GM10266 (cell line): ENCODE measurements at regions not wholly inside any gene's neighbourhood (a gene's known extent, or its start where the extent isn't known, plus 50 kb on each side); places are given as distances from the start of the nearest gene placed in this dataset.

Experiments
- DNase-seq: peaks from one replicate; pipeline ENCODE4 v3.0.0; 2012; ENCODE audit errors: extremely low spot score
- TF ChIP-seq, protein P1 (sequence below): IDR thresholded peaks from 2 replicates; pipeline ENCODE4 v1.5.1; 2012; ENCODE audit warnings: mild to moderate bottlenecking, low read depth; ENCODE audit not compliant: control insufficient read depth, insufficient read depth; ENCODE audit errors: missing control alignments

DNA sequence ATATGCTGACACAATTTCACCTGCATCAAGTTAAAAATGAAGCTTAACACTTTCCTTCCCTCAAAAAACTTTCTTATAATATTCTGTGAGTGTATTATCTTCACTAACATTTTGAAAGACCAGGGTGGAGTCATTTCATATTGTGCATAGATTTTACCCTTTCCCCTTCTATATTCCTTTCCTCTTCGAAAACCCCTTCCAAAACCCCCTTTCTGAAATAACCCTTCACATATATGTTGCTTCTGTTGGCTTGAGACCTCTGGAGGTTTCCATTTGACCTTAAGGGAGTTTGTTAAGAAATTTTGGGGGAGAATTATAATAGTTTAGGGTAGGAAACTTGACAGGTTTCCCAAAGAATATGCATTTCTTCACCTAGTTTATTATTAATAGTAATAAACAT, 489.6 kb upstream of the MIR17HG start:
- TF ChIP-seq, protein P1, sequence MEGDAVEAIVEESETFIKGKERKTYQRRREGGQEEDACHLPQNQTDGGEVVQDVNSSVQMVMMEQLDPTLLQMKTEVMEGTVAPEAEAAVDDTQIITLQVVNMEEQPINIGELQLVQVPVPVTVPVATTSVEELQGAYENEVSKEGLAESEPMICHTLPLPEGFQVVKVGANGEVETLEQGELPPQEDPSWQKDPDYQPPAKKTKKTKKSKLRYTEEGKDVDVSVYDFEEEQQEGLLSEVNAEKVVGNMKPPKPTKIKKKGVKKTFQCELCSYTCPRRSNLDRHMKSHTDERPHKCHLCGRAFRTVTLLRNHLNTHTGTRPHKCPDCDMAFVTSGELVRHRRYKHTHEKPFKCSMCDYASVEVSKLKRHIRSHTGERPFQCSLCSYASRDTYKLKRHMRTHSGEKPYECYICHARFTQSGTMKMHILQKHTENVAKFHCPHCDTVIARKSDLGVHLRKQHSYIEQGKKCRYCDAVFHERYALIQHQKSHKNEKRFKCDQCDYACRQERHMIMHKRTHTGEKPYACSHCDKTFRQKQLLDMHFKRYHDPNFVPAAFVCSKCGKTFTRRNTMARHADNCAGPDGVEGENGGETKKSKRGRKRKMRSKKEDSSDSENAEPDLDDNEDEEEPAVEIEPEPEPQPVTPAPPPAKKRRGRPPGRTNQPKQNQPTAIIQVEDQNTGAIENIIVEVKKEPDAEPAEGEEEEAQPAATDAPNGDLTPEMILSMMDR, result no peak

DNA sequence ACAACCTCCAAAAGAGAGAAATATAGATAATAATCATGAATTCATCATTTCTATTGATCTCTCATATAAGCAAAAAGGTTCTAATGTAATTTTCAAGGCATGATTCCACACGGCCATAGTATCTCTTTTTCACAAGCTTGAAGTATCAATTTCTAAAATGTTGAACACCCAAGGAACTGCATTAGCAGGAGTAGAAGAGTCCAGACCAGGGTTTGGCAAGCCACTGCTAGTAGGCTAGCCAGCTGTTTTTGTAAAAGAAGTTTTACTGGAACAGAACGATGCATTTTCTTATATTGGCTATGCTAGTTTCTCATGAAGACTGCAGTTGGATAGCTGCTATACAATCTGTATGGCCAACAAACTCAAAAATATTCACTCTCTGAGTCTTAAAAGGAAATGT, 481.5 kb upstream of the MIR17HG start:
- DNase-seq, result no peak
- TF ChIP-seq, protein P1, result no peak

More for the DNA sequence above, 489.6 kb upstream of the MIR17HG start:
- DNase-seq, result no peak

DNA sequence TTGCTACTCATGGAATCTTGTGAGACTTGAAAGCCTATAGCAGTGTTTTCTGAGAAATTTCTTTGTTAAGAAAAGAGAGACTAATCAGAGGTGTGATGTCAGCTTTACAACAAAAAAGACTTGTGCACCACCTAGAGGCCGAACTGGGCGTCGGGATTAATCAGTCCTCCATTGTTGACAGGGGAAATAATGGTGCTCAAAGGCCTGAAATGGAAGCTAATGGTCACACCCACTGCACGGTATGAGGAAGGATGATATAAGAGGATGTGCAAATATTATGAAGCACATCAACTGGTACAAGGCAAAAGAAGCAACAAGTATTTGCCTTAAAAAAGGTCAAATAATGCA, 480.2 kb upstream of the MIR17HG start:
- TF ChIP-seq, protein P1, result peak; percentile 57
- peak; percentile 30 for DNase-seq

GRCh38 chr13:90868321-90868920, 479.1 kb upstream of the MIR17HG start:
- no peak for DNase-seq

DNA sequence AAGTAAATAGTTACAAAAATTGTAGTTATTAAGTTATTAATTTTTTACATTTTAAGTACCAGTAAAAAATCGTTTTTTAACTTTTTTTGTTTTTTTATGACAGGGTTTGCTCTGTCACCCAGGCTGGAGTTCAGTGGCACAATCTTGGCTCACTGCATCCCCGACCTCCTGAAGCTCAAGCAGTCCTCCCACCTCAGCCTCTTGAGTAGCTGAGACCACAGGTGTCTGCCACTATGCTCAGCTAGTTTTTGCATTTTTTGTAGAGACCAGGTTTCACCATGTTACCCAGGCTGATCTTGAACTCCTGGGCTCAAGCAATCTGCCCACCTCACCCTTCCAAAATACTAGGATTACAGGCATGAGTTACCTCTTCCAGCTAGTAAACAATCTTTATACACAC, 477.9 kb upstream of the MIR17HG start:
- TF ChIP-seq, protein P1, result no peak
- DNase-seq, result no peak

More at GRCh38 chr13:90868321-90868920, 479.1 kb upstream of the MIR17HG start:
- TF ChIP-seq, protein P1, result peak; percentile 56

- TF ChIP-seq, protein P1, result no peak
- no peak for DNase-seq
These were observed 474.9 kb upstream of the MIR17HG start for GRCh38 chr13:90872491-90873025.

DNA sequence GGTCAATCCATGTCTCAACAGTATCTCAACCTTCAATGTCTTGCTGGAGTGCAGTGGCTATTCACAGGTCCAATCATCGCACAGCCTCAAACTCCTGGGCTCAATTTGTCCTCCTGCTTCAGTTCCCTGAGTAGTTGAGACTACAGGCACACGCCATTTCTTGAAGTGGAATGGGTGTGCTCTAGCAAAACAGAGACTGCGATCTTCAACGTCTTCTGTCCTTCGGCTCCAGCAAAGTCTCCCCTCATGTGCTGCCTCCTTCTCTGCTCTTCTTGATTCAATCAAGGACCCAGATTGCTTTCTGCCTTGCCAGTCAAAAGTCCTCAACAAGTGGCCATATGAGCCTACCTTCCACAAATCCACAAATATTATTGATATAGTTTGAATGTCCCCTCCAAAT, 466.7 kb upstream of the MIR17HG start:
- TF ChIP-seq, protein P1, result no peak
- no peak for DNase-seq
